ENCODE measurements at regions not wholly inside any gene's neighbourhood (a gene's known extent, or its start where the extent isn't known, plus 50 kb on each side); places are given as distances from the start of the nearest gene placed in this dataset.

DNA sequence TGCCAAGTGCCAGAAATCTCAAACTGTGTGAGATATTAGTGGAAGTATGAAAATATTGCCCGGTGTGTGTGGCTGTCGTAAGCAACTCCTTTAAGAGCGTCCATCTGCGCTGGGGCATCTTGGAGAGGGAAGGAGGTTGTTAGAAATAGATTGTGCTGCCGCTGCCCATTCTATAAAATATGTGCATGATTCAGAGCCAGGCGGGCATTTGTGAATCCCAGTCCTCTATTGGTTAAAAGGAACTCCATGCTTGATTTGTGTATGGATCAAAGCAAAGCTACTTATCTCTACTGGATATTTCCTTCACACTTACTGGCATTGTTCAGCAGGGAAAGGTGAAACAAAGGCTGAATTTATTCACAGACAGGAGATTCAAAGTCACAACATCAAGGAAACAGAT is 89.6 kb upstream of the SNRK start:
- no peak for ATAC-seq
- TF ChIP-seq ARNTL (CRISPR knock-in tag; IDR thresholded peaks at IDR 0.05; ENCODE audit: borderline replicate concordance, low read depth) (no peak), SNAI2 (CRISPR knock-in tag; IDR thresholded peaks at IDR 0.05) (no peak), CSDC2 (CRISPR knock-in tag; IDR thresholded peaks at IDR 0.05) (no peak), BACH2 (CRISPR knock-in tag; IDR thresholded peaks at IDR 0.05; ENCODE audit: borderline replicate concordance) (no peak), ZFP3 (CRISPR knock-in tag; IDR thresholded peaks at IDR 0.05) (no peak), RARB (CRISPR knock-in tag; IDR thresholded peaks at IDR 0.05) (no peak), OSR1 (CRISPR knock-in tag; IDR thresholded peaks at IDR 0.05) (no peak), ZNF70 (CRISPR knock-in tag; IDR thresholded peaks at IDR 0.05) (no peak), ZNF565 (CRISPR knock-in tag; conservative IDR thresholded peaks at IDR 0.05; ENCODE audit: low read depth) (no peak), PPARA (CRISPR knock-in tag; IDR thresholded peaks at IDR 0.05; ENCODE audit: borderline replicate concordance) (no peak), ZC3H10 (CRISPR knock-in tag; IDR thresholded peaks at IDR 0.05) (no peak), ESRRG (CRISPR knock-in tag; IDR thresholded peaks at IDR 0.05) (no peak), ISL1 (CRISPR knock-in tag; IDR thresholded peaks at IDR 0.05) (no peak)
- TF ChIP-seq, protein P1, sequence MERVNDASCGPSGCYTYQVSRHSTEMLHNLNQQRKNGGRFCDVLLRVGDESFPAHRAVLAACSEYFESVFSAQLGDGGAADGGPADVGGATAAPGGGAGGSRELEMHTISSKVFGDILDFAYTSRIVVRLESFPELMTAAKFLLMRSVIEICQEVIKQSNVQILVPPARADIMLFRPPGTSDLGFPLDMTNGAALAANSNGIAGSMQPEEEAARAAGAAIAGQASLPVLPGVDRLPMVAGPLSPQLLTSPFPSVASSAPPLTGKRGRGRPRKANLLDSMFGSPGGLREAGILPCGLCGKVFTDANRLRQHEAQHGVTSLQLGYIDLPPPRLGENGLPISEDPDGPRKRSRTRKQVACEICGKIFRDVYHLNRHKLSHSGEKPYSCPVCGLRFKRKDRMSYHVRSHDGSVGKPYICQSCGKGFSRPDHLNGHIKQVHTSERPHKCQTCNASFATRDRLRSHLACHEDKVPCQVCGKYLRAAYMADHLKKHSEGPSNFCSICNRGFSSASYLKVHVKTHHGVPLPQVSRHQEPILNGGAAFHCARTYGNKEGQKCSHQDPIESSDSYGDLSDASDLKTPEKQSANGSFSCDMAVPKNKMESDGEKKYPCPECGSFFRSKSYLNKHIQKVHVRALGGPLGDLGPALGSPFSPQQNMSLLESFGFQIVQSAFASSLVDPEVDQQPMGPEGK (CRISPR knock-in tag; IDR thresholded peaks at IDR 0.05; ENCODE audit: borderline replicate concordance) = no peak
- TF ChIP-seq, protein P2, sequence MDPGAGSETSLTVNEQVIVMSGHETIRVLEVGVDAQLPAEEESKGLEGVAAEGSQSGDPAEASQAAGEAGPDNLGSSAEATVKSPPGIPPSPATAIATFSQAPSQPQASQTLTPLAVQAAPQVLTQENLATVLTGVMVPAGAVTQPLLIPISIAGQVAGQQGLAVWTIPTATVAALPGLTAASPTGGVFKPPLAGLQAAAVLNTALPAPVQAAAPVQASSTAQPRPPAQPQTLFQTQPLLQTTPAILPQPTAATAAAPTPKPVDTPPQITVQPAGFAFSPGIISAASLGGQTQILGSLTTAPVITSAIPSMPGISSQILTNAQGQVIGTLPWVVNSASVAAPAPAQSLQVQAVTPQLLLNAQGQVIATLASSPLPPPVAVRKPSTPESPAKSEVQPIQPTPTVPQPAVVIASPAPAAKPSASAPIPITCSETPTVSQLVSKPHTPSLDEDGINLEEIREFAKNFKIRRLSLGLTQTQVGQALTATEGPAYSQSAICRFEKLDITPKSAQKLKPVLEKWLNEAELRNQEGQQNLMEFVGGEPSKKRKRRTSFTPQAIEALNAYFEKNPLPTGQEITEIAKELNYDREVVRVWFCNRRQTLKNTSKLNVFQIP (CRISPR knock-in tag; IDR thresholded peaks at IDR 0.05; ENCODE audit: borderline replicate concordance, low read depth) = no peak
- TF ChIP-seq, protein P3, sequence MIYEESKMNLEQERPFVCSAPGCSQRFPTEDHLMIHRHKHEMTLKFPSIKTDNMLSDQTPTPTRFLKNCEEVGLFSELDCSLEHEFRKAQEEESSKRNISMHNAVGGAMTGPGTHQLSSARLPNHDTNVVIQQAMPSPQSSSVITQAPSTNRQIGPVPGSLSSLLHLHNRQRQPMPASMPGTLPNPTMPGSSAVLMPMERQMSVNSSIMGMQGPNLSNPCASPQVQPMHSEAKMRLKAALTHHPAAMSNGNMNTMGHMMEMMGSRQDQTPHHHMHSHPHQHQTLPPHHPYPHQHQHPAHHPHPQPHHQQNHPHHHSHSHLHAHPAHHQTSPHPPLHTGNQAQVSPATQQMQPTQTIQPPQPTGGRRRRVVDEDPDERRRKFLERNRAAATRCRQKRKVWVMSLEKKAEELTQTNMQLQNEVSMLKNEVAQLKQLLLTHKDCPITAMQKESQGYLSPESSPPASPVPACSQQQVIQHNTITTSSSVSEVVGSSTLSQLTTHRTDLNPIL (CRISPR knock-in tag; IDR thresholded peaks at IDR 0.05; ENCODE audit: low read depth) = no peak
- TF ChIP-seq, protein P4, sequence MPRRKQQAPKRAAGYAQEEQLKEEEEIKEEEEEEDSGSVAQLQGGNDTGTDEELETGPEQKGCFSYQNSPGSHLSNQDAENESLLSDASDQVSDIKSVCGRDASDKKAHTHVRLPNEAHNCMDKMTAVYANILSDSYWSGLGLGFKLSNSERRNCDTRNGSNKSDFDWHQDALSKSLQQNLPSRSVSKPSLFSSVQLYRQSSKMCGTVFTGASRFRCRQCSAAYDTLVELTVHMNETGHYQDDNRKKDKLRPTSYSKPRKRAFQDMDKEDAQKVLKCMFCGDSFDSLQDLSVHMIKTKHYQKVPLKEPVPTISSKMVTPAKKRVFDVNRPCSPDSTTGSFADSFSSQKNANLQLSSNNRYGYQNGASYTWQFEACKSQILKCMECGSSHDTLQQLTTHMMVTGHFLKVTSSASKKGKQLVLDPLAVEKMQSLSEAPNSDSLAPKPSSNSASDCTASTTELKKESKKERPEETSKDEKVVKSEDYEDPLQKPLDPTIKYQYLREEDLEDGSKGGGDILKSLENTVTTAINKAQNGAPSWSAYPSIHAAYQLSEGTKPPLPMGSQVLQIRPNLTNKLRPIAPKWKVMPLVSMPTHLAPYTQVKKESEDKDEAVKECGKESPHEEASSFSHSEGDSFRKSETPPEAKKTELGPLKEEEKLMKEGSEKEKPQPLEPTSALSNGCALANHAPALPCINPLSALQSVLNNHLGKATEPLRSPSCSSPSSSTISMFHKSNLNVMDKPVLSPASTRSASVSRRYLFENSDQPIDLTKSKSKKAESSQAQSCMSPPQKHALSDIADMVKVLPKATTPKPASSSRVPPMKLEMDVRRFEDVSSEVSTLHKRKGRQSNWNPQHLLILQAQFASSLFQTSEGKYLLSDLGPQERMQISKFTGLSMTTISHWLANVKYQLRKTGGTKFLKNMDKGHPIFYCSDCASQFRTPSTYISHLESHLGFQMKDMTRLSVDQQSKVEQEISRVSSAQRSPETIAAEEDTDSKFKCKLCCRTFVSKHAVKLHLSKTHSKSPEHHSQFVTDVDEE (CRISPR knock-in tag; IDR thresholded peaks at IDR 0.05) = no peak

DNA sequence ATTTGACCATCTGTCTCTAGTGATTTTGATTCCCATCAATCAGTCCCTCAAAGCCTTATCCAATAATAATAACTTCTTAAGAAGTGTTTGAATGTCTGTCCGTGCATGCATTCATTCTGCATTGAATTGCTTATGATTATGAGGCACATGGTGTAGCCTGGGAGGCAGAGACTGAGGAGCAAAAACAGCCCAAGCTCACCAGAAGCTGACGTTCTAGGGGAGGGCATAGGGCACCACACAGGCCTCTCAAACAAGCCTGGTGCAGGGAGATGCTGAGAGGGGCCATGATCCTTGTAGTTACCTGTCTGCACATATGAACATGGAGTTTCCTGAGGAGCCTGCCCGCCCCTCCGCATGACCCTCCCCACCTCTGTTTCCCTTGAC is 89.2 kb upstream of the POMGNT2 start:
- no peak for ATAC-seq
- TF ChIP-seq, protein P3 (CRISPR knock-in tag; IDR thresholded peaks at IDR 0.05; ENCODE audit: low read depth) = no peak
- TF ChIP-seq, protein P5, sequence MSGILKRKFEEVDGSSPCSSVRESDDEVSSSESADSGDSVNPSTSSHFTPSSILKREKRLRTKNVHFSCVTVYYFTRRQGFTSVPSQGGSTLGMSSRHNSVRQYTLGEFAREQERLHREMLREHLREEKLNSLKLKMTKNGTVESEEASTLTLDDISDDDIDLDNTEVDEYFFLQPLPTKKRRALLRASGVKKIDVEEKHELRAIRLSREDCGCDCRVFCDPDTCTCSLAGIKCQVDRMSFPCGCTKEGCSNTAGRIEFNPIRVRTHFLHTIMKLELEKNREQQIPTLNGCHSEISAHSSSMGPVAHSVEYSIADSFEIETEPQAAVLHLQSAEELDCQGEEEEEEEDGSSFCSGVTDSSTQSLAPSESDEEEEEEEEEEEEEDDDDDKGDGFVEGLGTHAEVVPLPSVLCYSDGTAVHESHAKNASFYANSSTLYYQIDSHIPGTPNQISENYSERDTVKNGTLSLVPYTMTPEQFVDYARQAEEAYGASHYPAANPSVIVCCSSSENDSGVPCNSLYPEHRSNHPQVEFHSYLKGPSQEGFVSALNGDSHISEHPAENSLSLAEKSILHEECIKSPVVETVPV (CRISPR knock-in tag; IDR thresholded peaks at IDR 0.05) = no peak
- no peak for TF ChIP-seq TCF4 (CRISPR knock-in tag; IDR thresholded peaks at IDR 0.05; ENCODE audit: borderline replicate concordance)
- TF ChIP-seq OSR1 (CRISPR knock-in tag; IDR thresholded peaks at IDR 0.05) = no peak
- TF ChIP-seq ZNF565 (CRISPR knock-in tag; conservative IDR thresholded peaks at IDR 0.05; ENCODE audit: low read depth) = no peak
- TF ChIP-seq, protein P2 (CRISPR knock-in tag; IDR thresholded peaks at IDR 0.05; ENCODE audit: borderline replicate concordance, low read depth) = no peak
- no peak for TF ChIP-seq ZC3H10 (CRISPR knock-in tag; IDR thresholded peaks at IDR 0.05)
- TF ChIP-seq RARB (CRISPR knock-in tag; IDR thresholded peaks at IDR 0.05) = no peak
- TF ChIP-seq ZNF70 (CRISPR knock-in tag; IDR thresholded peaks at IDR 0.05) = no peak
- TF ChIP-seq, protein P4 (CRISPR knock-in tag; IDR thresholded peaks at IDR 0.05) = no peak
- no peak for TF ChIP-seq ARNTL (CRISPR knock-in tag; IDR thresholded peaks at IDR 0.05; ENCODE audit: borderline replicate concordance, low read depth)
- TF ChIP-seq SNAI2 (CRISPR knock-in tag; IDR thresholded peaks at IDR 0.05) = no peak
- TF ChIP-seq ZFP30 (CRISPR knock-in tag; IDR thresholded peaks at IDR 0.05) = no peak
- no peak for TF ChIP-seq GLIS3 (CRISPR knock-in tag; IDR thresholded peaks at IDR 0.05)
- no peak for TF ChIP-seq CSDC2 (CRISPR knock-in tag; IDR thresholded peaks at IDR 0.05)
- TF ChIP-seq, protein P1 (CRISPR knock-in tag; IDR thresholded peaks at IDR 0.05; ENCODE audit: borderline replicate concordance) = no peak
